Heart left ventricle (tissue), 16 donors: ENCODE measurements at regions not wholly inside any gene's neighbourhood (a gene's known extent, or its start where the extent isn't known, plus 50 kb on each side); places are given as distances from the start of the nearest gene placed in this dataset.
"Not testable (repeated sequence)": the region's sequence is repeated elsewhere in the genome, so short reads cannot be mapped to it uniquely, and the experiment has no call there.

Experiments
- ATAC-seq, 4 donors: fragments of 200-7000 bp; cut with Tn5 transposase; one replicate each; pipeline ENCODE4 v1.9.1; 2020 to 2022; ENCODE audit warnings: moderate library complexity in 4 of 4, mild to moderate bottlenecking in 3 of 4, moderate number of reproducible peaks in 1 of 4
- DNase-seq, 5 donors: peaks; one replicate each; pipeline ENCODE4 v3.0.0-alpha.2; 2020
- H3K27ac ChIP-seq, 12 donors: fragments of 200-600 bp; sonication (generic) in 4 of 12; one replicate each; pipeline versions ENCODE4 v1.5.0 to v1.8.0; 2016 to 2022; ENCODE audit warnings: mild to moderate bottlenecking in 2 of 12
- H3K27me3 ChIP-seq, 9 donors: fragments of 200-600 bp; sonication (generic) in 2 of 9; one replicate each; pipeline versions ENCODE4 v1.5.1 to v1.8.0; 2016 to 2022; ENCODE audit warnings: mild to moderate bottlenecking in 3 of 9
- H3K36me3 ChIP-seq, 9 donors: fragments of 200-600 bp; sonication (generic) in 2 of 9; one replicate each; pipeline versions ENCODE4 v1.5.0 to v1.8.0; 2018 to 2022; ENCODE audit warnings: mild to moderate bottlenecking in 2 of 9
- H3K4me1 ChIP-seq, 12 donors: fragments of 200-600 bp; sonication (generic) in 4 of 12; one replicate each; pipeline versions ENCODE4 v1.5.0 to v1.8.0; 2016 to 2022; ENCODE audit warnings: mild to moderate bottlenecking in 3 of 12
- H3K4me3 ChIP-seq, 12 donors: fragments of 200-600 bp; sonication (generic) in 4 of 12; one replicate each; pipeline versions ENCODE4 v1.5.0 to v1.8.0; 2017 to 2022; ENCODE audit warnings: mild to moderate bottlenecking in 9 of 12, moderate library complexity in 4 of 12
- H3K9me3 ChIP-seq, 12 donors: fragments of 200-600 bp; sonication (generic) in 4 of 12; one replicate each; pipeline versions ENCODE4 v1.5.0 to v1.8.0; 2016 to 2022; ENCODE audit warnings: mild to moderate bottlenecking in 1 of 12
- POLR2A ChIP-seq, 2 donors: fragments of 450-650 bp; IDR thresholded peaks; one replicate each; pipeline ENCODE4 v1.6.1; 2017; ENCODE audit warnings: antibody characterized with exemption in 2 of 2, mild to moderate bottlenecking in 2 of 2, moderate library complexity in 2 of 2
- WGBS, 4 donors: extraction: QIAGEN DNeasy Blood & Tissue Kit in 2 of 4; methylation state at CpG; one replicate each; pipeline versions ENCODE4 v1.1.5 to v1.1.7; 2013 to 2018; 5-methylcytosine and 5-hydroxymethylcytosine counted together
- intact Hi-C, 10 donors: fragments of 100-400 bp; cut with DNase I; formaldehyde crosslinking; loops; one replicate each; pipeline versions ENCODE4 v1.11.1 to v1.14.2; 2022
- TF ChIP-seq, protein P1 (sequence below), 12 donors: fragments of 200-600 bp; sonication (generic) in 4 of 12; IDR thresholded peaks; one replicate each; pipeline versions ENCODE4 v1.5.0 to v1.8.0; 2018 to 2022; ENCODE audit warnings: antibody characterized with exemption in 12 of 12, mild to moderate bottlenecking in 5 of 12
- donor health status: ischemic (EF 13 %, LVEDD 7.1; RV severe dilation, severe dysfunction).
- donor health status: healthy with polysubstance abuse.
- donor health status: DM: no; HTN: yes; CAD: no.
- donor health status: DM: no; HTN: no; CAD: no.
- donor health status: ischemic (EF 25% LVEDD 6.9; RV normal size, moderate dysfunction).
- donor health status: ischemic (EF 25% LVEDD 5.7; RV mildly dilated, moderate dysfunction).
- donor health status: healthy.
- donor health status: DM: yes; HTN: yes; CAD: no.
- donor health status: ischemic (EF 35%, LVEDD 5.7; RV mildly dilated, moderate dysfunction).
- donor health status: nonischemic (EF 11% LVEDD 7.7; RV severe dilation, severe dysfunction).
- donor health status: DM: yes; HTN: yes; CAD: no.
- donor health status: PGD.
- donor health status: ischemic (EF 29% LVEDD 5.4; RV normal size, mild dysfunction).
- donor health status: nonischemic (EF 23%, LVEDD 6.1; RV moderate dilation, normal function).

DNA sequence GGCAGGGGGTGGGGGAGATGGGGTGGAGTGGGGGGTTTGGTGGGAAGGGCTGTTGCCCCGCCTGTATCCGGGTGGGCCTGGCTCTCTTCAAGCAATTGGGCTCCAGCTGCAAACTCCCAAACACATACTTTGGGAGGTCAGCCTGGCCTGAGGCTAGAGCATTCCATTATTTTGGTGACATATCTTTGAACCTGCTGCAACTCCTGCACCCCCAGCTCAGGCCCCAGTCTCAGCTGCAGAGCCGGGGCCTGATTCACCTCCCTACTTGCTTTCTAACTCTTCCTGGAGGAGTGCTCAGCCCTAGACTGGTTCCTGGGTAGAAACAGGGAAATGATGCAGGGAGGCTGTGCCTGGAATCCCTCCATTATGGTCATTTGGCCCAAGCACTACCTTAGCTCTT is 140.8 kb upstream of the PRR23C start:
- Histone ChIP-seq H3K27ac (no peak overlapping the region), H3K4me3 (no peak overlapping the region), H3K9me3 (peaks cover 0 to 10% (median 4%) of the 10 kb centered on the region in 12 donors), H3K27me3 (no peaks in the 10 kb centered on the region), H3K4me1 (no peaks in the 10 kb centered on the region), H3K36me3 (no peaks in the 10 kb centered on the region)
- DNase-seq: no peak
- intact Hi-C loops: no loop called here
- 82 to 91% (median 86%) methylated on average over 3 of the region's 3 CpGs for WGBS, 4 donors
- no peak for TF ChIP-seq POLR2A (IDR thresholded peaks at IDR 0.05)
- TF ChIP-seq, protein P1, sequence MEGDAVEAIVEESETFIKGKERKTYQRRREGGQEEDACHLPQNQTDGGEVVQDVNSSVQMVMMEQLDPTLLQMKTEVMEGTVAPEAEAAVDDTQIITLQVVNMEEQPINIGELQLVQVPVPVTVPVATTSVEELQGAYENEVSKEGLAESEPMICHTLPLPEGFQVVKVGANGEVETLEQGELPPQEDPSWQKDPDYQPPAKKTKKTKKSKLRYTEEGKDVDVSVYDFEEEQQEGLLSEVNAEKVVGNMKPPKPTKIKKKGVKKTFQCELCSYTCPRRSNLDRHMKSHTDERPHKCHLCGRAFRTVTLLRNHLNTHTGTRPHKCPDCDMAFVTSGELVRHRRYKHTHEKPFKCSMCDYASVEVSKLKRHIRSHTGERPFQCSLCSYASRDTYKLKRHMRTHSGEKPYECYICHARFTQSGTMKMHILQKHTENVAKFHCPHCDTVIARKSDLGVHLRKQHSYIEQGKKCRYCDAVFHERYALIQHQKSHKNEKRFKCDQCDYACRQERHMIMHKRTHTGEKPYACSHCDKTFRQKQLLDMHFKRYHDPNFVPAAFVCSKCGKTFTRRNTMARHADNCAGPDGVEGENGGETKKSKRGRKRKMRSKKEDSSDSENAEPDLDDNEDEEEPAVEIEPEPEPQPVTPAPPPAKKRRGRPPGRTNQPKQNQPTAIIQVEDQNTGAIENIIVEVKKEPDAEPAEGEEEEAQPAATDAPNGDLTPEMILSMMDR (IDR thresholded peaks at IDR 0.05): no peak
- ATAC-seq: no peak

DNA sequence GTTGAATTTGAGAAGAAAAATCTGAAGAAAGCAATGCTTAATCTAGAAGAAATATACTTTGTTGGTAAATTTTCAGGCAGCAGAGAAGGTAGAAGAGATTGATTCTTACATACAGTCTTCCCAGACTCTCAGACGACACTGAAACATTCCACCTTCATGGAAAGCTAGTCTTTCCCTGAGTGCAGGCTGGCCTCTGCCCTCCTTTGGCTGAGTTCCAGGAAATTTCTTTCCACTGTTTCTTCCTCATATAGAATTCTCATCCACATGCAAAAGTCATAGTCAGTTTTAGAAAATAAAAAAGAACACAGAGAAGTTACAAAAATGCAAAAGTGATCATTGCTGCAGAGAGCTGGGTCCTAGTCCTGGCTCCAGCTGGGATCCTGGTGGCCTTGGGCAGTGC is 142.5 kb upstream of the PRR23C start:
- H3K27me3 ChIP-seq: no peaks in the 10 kb centered on the region
- TF ChIP-seq POLR2A (IDR thresholded peaks at IDR 0.05): no peak
- TF ChIP-seq, protein P1 (IDR thresholded peaks at IDR 0.05): no peak
- H3K9me3 ChIP-seq: no peaks in the 10 kb centered on the region
- H3K4me3 ChIP-seq: no peak overlapping the region
- no peak overlapping the region for H3K27ac ChIP-seq
- no peaks in the 10 kb centered on the region for H3K4me1 ChIP-seq
- no peak for ATAC-seq
- intact Hi-C loops: no loop called here
- WGBS, 4 donors: 8 to 28% (median 15%) methylated on average over 1 of the region's 1 CpG
- no peaks in the 10 kb centered on the region for H3K36me3 ChIP-seq
- no peak for DNase-seq

DNA sequence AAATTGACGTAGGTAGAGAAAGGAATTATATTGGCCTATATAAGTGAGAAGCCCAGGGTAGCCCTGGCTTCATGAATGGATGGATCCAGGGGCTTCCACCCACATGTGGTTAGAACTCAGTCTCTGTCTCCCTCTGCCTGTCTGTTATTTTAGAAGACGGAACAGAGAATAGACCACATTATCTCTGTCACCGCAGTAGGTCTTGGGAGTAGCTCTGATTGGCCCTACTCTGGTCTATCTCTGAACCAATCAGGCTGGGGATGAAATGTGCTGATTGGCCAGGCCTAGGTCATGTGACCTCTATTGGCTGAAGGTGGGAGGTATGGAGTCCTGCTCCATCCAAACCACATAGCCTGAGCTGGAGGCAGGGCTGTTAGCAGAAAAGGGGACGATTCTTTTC is 143.0 kb upstream of the PRR23C start:
- intact Hi-C loops: no loop called here
- Histone ChIP-seq H3K27ac (no peak overlapping the region), H3K9me3 (no peaks in the 10 kb centered on the region), H3K4me3 (no peak overlapping the region), H3K36me3 (no peaks in the 10 kb centered on the region), H3K4me1 (no peaks in the 10 kb centered on the region), H3K27me3 (no peaks in the 10 kb centered on the region)
- TF ChIP-seq, protein P1 (IDR thresholded peaks at IDR 0.05): no peak
- TF ChIP-seq POLR2A (IDR thresholded peaks at IDR 0.05): no peak
- DNase-seq (no peak), ATAC-seq (no peak)
- 81 to 85% (median 82%) methylated on average over 4 of the region's 4 CpGs for WGBS, 4 donors

DNA sequence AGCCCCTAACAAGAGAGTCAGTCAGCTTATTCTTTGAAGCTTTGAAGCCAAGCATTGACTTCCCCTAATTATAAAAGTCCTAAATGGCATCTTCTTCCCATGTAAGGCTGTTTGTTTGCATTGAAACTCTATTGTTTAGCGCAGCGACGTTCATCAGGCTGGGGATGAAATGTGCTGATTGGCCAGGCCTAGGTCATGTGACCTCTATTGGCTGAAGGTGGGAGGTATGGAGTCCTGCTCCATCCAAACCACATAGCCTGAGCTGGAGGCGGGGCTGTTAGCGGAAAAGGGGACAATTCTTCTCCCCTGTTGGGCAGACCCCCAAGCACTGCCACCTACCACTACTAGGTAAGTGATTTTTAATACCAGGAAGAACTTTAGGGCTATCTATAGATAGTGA is 145.3 kb upstream of the PRR23C start:
- no peak for ATAC-seq
- TF ChIP-seq POLR2A (IDR thresholded peaks at IDR 0.05): no peak
- TF ChIP-seq, protein P1 (IDR thresholded peaks at IDR 0.05): no peak
- H3K9me3 ChIP-seq: no peaks in the 10 kb centered on the region
- intact Hi-C loops: no loop called here
- no peak overlapping the region for H3K27ac ChIP-seq
- no peaks in the 10 kb centered on the region for H3K36me3 ChIP-seq
- H3K4me1 ChIP-seq: no peaks in the 10 kb centered on the region
- 86 to 97% (median 94%) methylated on average over 5 of the region's 5 CpGs for WGBS, 4 donors
- DNase-seq: no peak
- H3K27me3 ChIP-seq: no peaks in the 10 kb centered on the region
- no peak overlapping the region for H3K4me3 ChIP-seq

DNA sequence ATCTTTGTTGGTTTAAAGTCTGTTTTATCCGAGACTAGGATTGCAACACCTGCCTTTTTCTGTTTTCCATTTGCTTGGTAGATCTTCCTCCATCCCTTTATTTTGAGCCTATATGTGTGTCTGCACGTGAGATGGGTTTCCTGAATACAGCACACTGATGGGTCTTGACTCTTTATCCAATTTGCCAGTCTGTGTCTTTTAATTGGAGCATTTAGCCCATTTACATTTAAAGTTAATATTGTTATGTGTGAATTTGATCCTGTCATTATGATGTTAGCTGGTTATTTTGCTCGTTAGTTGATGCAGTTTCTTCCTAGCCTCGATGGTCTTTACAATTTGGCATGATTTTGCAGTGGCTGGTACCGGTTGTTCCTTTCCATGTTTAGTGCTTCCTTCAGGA is 149.4 kb upstream of the MRPS22 start:
- H3K27me3 ChIP-seq, ATAC-seq, H3K9me3 ChIP-seq, H3K36me3 ChIP-seq, H3K4me1 ChIP-seq, DNase-seq, H3K27ac ChIP-seq, H3K4me3 ChIP-seq, intact Hi-C loops: not testable (repeated sequence)
- WGBS, 4 donors: 75 to 91% (median 83%) methylated on average over 2 to 4 of the region's 5 CpGs

DNA sequence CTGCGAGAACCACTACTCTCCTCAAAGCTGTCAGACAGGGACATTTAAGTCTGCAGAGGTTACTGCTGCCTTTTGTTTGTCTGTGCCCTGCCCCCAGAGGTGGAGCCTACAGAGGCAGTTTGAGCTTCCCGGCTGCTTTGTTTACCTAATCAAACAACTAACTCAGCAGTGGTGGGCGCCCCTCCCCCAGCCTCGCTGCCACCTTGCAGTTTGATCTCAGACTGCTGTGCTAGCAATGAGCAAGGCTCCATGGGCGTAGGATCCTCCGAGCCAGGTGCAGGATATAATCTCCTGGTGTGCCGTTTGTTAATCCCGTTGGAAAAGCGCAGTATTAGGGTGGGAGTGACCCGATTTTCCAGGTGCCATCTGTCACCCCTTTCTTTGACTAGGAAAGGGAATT is 147.7 kb upstream of the MRPS22 start:
- intact Hi-C loops: not testable (repeated sequence)
- WGBS, 4 donors: 79 to 93% (median 88%) methylated on average over 9 to 10 of the region's 10 CpGs

More for the DNA sequence above, 147.7 kb upstream of the MRPS22 start:
- not testable (repeated sequence) for H3K4me3 ChIP-seq, H3K27ac ChIP-seq, H3K36me3 ChIP-seq, H3K9me3 ChIP-seq, DNase-seq, H3K4me1 ChIP-seq, H3K27me3 ChIP-seq, ATAC-seq
